Liver (tissue), 3 donors: ENCODE measurements at regions not wholly inside any gene's neighbourhood (a gene's known extent, or its start where the extent isn't known, plus 50 kb on each side); places are given as distances from the start of the nearest gene placed in this dataset.

Experiments
- ATF3 ChIP-seq: IDR thresholded peaks from 2 replicates; pipeline ENCODE4 v1.6.1; 2016; ENCODE audit warnings: antibody characterized with exemption
- GABPA ChIP-seq, 2 donors: IDR thresholded peaks in 1 of 2; conservative IDR thresholded peaks in 1 of 2; 2 replicates each; pipeline ENCODE4 v1.6.1; 2016; ENCODE audit warnings: antibody characterized with exemption in 2 of 2, mild to moderate bottlenecking in 1 of 2, moderate library complexity in 1 of 2
- HNF4G ChIP-seq: IDR thresholded peaks from 2 replicates; pipeline ENCODE4 v1.6.1; 2016; ENCODE audit warnings: antibody characterized with exemption
- JUND ChIP-seq, 2 donors: IDR thresholded peaks; 2 replicates each; pipeline ENCODE4 v1.6.1; 2016; ENCODE audit warnings: antibody characterized with exemption in 2 of 2
- MAX ChIP-seq: IDR thresholded peaks from 2 replicates; pipeline ENCODE4 v1.6.1; 2016; ENCODE audit warnings: antibody characterized with exemption
- RAD21 ChIP-seq, 2 donors: IDR thresholded peaks; 2 replicates each; pipeline ENCODE4 v1.6.1; 2016; ENCODE audit warnings: antibody characterized with exemption in 2 of 2, mild to moderate bottlenecking in 2 of 2
- TAF1 ChIP-seq: conservative IDR thresholded peaks from 2 replicates; pipeline ENCODE4 v1.6.1; 2016; ENCODE audit warnings: antibody characterized with exemption, mild to moderate bottlenecking
- TF ChIP-seq, protein P1 (sequence below): fragments of 150-350 bp; IDR thresholded peaks from 2 replicates; pipeline ENCODE4 v1.5.1; 2017; ENCODE audit warnings: improper control_type of control experiment, low read depth, low read length; ENCODE audit not compliant: missing input control
- donor health status: healthy.
- donor health status: healthy.

GRCh38 chr1:2876846-2877245 lies 75.4 kb upstream of the TTC34 start:
- TF ChIP-seq GABPA (IDR thresholded peaks at IDR 0.05 in 1 of 2, conservative IDR thresholded peaks at IDR 0.05 in 1 of 2) (no peak), TAF1 (no peak), ATF3 (no peak), JUND (IDR thresholded peaks at IDR 0.05) (no peak), RAD21 (IDR thresholded peaks at IDR 0.05) (no peak), HNF4G (no peak), MAX (no peak)
- TF ChIP-seq, protein P1, sequence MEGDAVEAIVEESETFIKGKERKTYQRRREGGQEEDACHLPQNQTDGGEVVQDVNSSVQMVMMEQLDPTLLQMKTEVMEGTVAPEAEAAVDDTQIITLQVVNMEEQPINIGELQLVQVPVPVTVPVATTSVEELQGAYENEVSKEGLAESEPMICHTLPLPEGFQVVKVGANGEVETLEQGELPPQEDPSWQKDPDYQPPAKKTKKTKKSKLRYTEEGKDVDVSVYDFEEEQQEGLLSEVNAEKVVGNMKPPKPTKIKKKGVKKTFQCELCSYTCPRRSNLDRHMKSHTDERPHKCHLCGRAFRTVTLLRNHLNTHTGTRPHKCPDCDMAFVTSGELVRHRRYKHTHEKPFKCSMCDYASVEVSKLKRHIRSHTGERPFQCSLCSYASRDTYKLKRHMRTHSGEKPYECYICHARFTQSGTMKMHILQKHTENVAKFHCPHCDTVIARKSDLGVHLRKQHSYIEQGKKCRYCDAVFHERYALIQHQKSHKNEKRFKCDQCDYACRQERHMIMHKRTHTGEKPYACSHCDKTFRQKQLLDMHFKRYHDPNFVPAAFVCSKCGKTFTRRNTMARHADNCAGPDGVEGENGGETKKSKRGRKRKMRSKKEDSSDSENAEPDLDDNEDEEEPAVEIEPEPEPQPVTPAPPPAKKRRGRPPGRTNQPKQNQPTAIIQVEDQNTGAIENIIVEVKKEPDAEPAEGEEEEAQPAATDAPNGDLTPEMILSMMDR = no peak
